ENCODE measurements at regions not wholly inside any gene's neighbourhood (a gene's known extent, or its start where the extent isn't known, plus 50 kb on each side); places are given as distances from the start of the nearest gene placed in this dataset.

DNA sequence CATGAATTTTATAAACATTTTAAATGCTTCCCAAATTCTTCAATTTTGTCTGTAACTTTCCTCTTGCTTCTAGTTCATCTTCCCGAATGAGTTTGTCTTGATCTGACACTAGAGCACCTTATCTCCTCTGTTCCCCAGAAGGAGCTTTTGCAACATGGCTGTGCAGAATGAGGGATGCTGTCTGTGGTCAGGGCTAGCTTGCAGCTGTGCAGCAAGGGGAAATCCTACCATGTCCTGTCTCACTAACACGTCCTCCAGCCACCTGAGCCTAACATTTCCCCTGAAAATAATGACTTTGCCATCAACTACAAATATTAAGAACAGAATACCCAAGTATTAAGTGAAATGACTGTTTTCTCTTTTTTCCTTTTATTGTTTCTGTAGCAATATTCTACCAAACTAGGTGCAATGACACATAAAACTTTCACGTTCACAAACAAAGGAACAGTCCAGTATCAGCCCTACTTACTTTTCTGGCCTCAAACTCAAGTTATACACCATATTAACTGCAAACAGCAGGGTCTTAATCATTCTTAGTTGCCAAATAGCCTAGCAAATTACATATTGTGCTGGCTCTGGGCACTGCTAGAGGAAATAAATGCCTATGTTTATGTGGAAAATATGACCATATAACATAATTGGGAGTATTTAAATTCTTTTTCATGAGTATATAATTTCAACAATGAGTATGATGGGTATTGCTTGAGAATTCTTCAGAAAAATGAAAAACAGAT is 423.3 kb downstream of the CMPK2 start:
- no peak overlapping the region for H3K27ac ChIP-seq
- ChIA-PET POLR2A (ENCODE audit: unreplicated experiment) (no interaction called here), CTCF (no interaction called here)
- DNase-seq = no peak
- H3K9me2 ChIP-seq (ENCODE audit: insufficient read depth) = no peaks in the 10 kb centered on the region
- no peaks in the 10 kb centered on the region for H3F3A ChIP-seq (ENCODE audit: insufficient read depth, low read depth)
- no peak overlapping the region for H2AFZ ChIP-seq
- no peaks in the 10 kb centered on the region for H4K20me1 ChIP-seq (ENCODE audit: insufficient read depth)
- peaks cover 16% of the 10 kb centered on the region; the same call in 1 of the 2 replicates for H3K27me3 ChIP-seq (ENCODE audit: insufficient read depth, low read depth)
- H3K9me3 ChIP-seq (ENCODE audit: insufficient read depth, low read depth) = no peaks in the 10 kb centered on the region
- H3K79me2 ChIP-seq (ENCODE audit: low read depth) = no peaks in the 10 kb centered on the region
- no peaks in the 10 kb centered on the region for H3K4me1 ChIP-seq (replicated peaks; ENCODE audit: insufficient read depth)
- H3K4me3 ChIP-seq = no peak overlapping the region
- intact Hi-C loops (cut with micrococcal nuclease; ENCODE audit: unreplicated experiment) = no loop called here
- H3K36me3 ChIP-seq (ENCODE audit: low read depth) = no peaks in the 10 kb centered on the region
- BruUV-seq (replicated peaks) = no TSS peak
- TF ChIP-seq, protein P1, sequence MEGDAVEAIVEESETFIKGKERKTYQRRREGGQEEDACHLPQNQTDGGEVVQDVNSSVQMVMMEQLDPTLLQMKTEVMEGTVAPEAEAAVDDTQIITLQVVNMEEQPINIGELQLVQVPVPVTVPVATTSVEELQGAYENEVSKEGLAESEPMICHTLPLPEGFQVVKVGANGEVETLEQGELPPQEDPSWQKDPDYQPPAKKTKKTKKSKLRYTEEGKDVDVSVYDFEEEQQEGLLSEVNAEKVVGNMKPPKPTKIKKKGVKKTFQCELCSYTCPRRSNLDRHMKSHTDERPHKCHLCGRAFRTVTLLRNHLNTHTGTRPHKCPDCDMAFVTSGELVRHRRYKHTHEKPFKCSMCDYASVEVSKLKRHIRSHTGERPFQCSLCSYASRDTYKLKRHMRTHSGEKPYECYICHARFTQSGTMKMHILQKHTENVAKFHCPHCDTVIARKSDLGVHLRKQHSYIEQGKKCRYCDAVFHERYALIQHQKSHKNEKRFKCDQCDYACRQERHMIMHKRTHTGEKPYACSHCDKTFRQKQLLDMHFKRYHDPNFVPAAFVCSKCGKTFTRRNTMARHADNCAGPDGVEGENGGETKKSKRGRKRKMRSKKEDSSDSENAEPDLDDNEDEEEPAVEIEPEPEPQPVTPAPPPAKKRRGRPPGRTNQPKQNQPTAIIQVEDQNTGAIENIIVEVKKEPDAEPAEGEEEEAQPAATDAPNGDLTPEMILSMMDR (conservative IDR thresholded peaks at IDR 0.05) = no peak
- TF ChIP-seq EZH2 (IDR thresholded peaks at IDR 0.05; ENCODE audit: low read depth) = no peak
- no peak overlapping the region for H3K4me2 ChIP-seq

DNA sequence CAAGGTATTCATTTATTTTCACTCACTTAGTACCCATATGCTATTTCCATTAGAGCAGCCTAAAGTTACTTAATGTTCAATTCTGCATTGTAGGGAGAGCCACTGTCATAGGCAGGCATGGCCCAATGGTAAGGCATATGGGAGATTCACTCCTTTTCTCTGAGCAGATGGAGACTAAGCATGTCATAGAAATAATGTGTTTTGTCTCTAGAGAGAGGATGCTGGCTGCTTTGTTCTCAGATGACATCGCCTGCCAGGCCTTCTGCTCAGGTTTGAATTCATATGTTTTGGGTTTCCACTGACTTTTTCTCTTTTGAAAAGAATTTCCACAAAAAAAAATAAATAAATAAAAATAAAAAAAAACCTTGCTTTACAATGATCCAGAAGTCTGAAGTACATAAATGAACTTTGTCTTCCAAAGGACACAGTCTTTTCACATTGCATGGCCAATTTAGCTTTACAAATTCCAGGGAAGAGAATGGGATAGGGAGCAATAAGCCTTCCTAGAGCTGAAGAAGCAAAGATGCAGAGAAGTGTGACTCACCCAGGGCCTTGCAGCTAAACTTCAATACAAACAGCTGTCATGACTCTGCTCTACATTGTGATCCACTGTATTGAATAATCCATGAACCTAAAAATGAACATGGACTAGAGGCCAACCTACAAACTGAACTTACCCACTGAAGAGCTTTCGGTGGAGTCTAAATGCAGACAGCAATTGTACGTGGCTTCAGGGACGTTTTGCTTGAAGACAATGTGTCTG is 422.5 kb downstream of the CMPK2 start:
- CTCF ChIA-PET = no interaction called here
- no TSS peak for BruUV-seq (replicated peaks)
- POLR2A ChIA-PET (ENCODE audit: unreplicated experiment) = no interaction called here
- DNase-seq = no peak
- intact Hi-C loops (cut with micrococcal nuclease; ENCODE audit: unreplicated experiment) = no loop called here
- Histone ChIP-seq H3F3A (ENCODE audit: insufficient read depth, low read depth) (no peaks in the 10 kb centered on the region), H3K4me1 (replicated peaks; ENCODE audit: insufficient read depth) (no peaks in the 10 kb centered on the region), H3K27me3 (ENCODE audit: insufficient read depth, low read depth) (peaks cover 8% of the 10 kb centered on the region; the same call in 1 of the 2 replicates), H2AFZ (no peak overlapping the region), H3K9me2 (ENCODE audit: insufficient read depth) (no peaks in the 10 kb centered on the region), H3K4me3 (no peak overlapping the region), H3K36me3 (ENCODE audit: low read depth) (no peaks in the 10 kb centered on the region), H3K27ac (no peak overlapping the region), H4K20me1 (ENCODE audit: insufficient read depth) (no peaks in the 10 kb centered on the region), H3K9me3 (ENCODE audit: insufficient read depth, low read depth) (no peaks in the 10 kb centered on the region), H3K79me2 (ENCODE audit: low read depth) (no peaks in the 10 kb centered on the region), H3K4me2 (no peak overlapping the region)
- TF ChIP-seq EZH2 (IDR thresholded peaks at IDR 0.05; ENCODE audit: low read depth) = no peak
- TF ChIP-seq, protein P1 (conservative IDR thresholded peaks at IDR 0.05) = no peak

DNA sequence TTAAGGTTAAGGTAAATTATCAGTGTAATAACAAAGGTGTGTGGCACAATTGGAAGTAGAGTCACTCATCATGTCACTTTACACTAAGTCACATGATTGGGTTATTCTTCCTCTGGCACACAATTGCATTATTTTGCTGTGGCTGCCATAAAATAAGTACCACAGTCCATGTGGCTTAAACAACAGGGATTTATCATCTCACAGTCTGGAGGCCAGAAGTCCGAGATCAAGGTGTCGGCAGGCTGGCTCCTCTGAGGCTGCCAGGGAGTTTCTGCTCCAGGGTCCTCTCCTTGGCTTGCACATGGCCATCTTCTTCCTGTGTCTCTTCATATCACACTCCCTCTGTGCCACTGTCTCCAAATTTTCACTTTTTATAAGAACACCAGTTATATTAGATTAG is 421.2 kb downstream of the CMPK2 start:
- TF ChIP-seq, protein P1 (conservative IDR thresholded peaks at IDR 0.05) = no peak
- TF ChIP-seq EZH2 (IDR thresholded peaks at IDR 0.05; ENCODE audit: low read depth) = no peak
- H3K4me2 ChIP-seq = no peak overlapping the region
- peaks cover 10% of the 10 kb centered on the region; the same call in 1 of the 2 replicates for H3K27me3 ChIP-seq (ENCODE audit: insufficient read depth, low read depth)
- no peak for DNase-seq
- ChIA-PET POLR2A (ENCODE audit: unreplicated experiment) (no interaction called here), CTCF (no interaction called here)
- no peaks in the 10 kb centered on the region for H3K4me1 ChIP-seq (replicated peaks; ENCODE audit: insufficient read depth)
- no peaks in the 10 kb centered on the region for H4K20me1 ChIP-seq (ENCODE audit: insufficient read depth)
- no peak overlapping the region for H3K27ac ChIP-seq
- H3F3A ChIP-seq (ENCODE audit: insufficient read depth, low read depth) = no peaks in the 10 kb centered on the region
- no peak overlapping the region for H3K4me3 ChIP-seq
- H2AFZ ChIP-seq = no peak overlapping the region
- no peaks in the 10 kb centered on the region for H3K36me3 ChIP-seq (ENCODE audit: low read depth)
- no peaks in the 10 kb centered on the region for H3K79me2 ChIP-seq (ENCODE audit: low read depth)
- H3K9me2 ChIP-seq (ENCODE audit: insufficient read depth) = no peaks in the 10 kb centered on the region
- no TSS peak for BruUV-seq (replicated peaks)
- no peaks in the 10 kb centered on the region for H3K9me3 ChIP-seq (ENCODE audit: insufficient read depth, low read depth)
- intact Hi-C loops (cut with micrococcal nuclease; ENCODE audit: unreplicated experiment) = no loop called here

All from PC-9 (cell line).